OCI-LY1 (cell line): ENCODE measurements at regions not wholly inside any gene's neighbourhood (a gene's known extent, or its start where the extent isn't known, plus 50 kb on each side); places are given as distances from the start of the nearest gene placed in this dataset.

Experiments
- H2AFZ ChIP-seq: fragments of 200-600 bp; sonication (generic), shearing (Covaris generic); 2 replicates; pipeline ENCODE4 v1.6.0; 2014; ENCODE audit warnings: antibody characterized with exemption, mild to moderate bottlenecking, low read length
- H3F3A ChIP-seq: fragments of 200-600 bp; sonication (generic), shearing (Covaris generic); 2 replicates; pipeline ENCODE4 v1.6.0; 2014; ENCODE audit warnings: mild to moderate bottlenecking, antibody characterized with exemption, low read length, moderate library complexity; ENCODE audit not compliant: insufficient read depth
- H3K27ac ChIP-seq: fragments of 200-600 bp; sonication (generic); 2 replicates; pipeline ENCODE4 v1.5.1; 2014; ENCODE audit warnings: low read length, mixed run types, mild to moderate bottlenecking, low read depth; ENCODE audit not compliant: poor library complexity, severe bottlenecking
- H3K27me3 ChIP-seq: fragments of 200-600 bp; sonication (generic); 2 replicates; pipeline ENCODE4 v1.6.0; 2014; ENCODE audit warnings: antibody characterized with exemption, mild to moderate bottlenecking, low read length, moderate library complexity; ENCODE audit not compliant: insufficient read depth
- H3K36me3 ChIP-seq: fragments of 200-600 bp; sonication (generic); 2 replicates; pipeline ENCODE4 v1.6.1; 2014; ENCODE audit warnings: mild to moderate bottlenecking, antibody characterized with exemption, low read length, moderate library complexity, mixed read lengths; ENCODE audit not compliant: insufficient read depth
- H3K4me1 ChIP-seq: fragments of 200-600 bp; sonication (generic); 2 replicates; pipeline ENCODE4 v1.5.1; 2014; ENCODE audit warnings: mild to moderate bottlenecking, low read length, moderate library complexity; ENCODE audit not compliant: insufficient read depth, severe bottlenecking
- H3K4me2 ChIP-seq: fragments of 200-600 bp; sonication (generic), shearing (Covaris generic); 2 replicates; pipeline ENCODE4 v1.6.1; 2014; ENCODE audit warnings: low read length
- H3K4me3 ChIP-seq: fragments of 200-600 bp; sonication (generic); 2 replicates; pipeline ENCODE4 v1.5.1; 2014; ENCODE audit warnings: low read length, low read depth, mild to moderate bottlenecking, mixed read lengths; ENCODE audit not compliant: poor library complexity, severe bottlenecking
- H3K79me2 ChIP-seq: fragments of 200-600 bp; shearing (Covaris generic); 2 replicates; pipeline ENCODE4 v1.6.1; 2016; ENCODE audit warnings: mixed run types, low read length, mixed read lengths; ENCODE audit not compliant: insufficient read depth
- H3K9ac ChIP-seq: fragments of 200-600 bp; sonication (generic), shearing (Covaris generic); 2 replicates; pipeline ENCODE4 v1.6.1; 2014; ENCODE audit warnings: mild to moderate bottlenecking, low read length, mixed read lengths
- H3K9me2 ChIP-seq: fragments of 200-600 bp; sonication (generic), shearing (Covaris generic); 2 replicates; pipeline ENCODE4 v1.6.1; 2014; ENCODE audit warnings: low read depth, mild to moderate bottlenecking, low read length, mixed read lengths
- H3K9me3 ChIP-seq: fragments of 200-600 bp; shearing (Covaris generic); 2 replicates; pipeline ENCODE4 v1.6.1; 2014; ENCODE audit warnings: low read length, mixed read lengths
- H4K20me1 ChIP-seq: fragments of 200-600 bp; sonication (generic), shearing (Covaris generic); 2 replicates; pipeline ENCODE4 v1.6.0; 2016; ENCODE audit warnings: mild to moderate bottlenecking, low read length; ENCODE audit not compliant: insufficient read depth
- CTCF ChIP-seq: fragments of 200-600 bp; sonication (generic), shearing (Covaris generic); IDR thresholded peaks from 2 replicates; pipeline ENCODE4 v1.5.1; 2017; ENCODE audit warnings: mild to moderate bottlenecking, antibody characterized with exemption, low read length, moderate library complexity, mixed read lengths
- EZH2 ChIP-seq: fragments of 200-600 bp; sonication (generic), shearing (Covaris generic); IDR thresholded peaks from 2 replicates; pipeline ENCODE4 v1.8.0; 2017; ENCODE audit warnings: borderline replicate concordance, mixed run types, mild to moderate bottlenecking, antibody characterized with exemption, low read length, moderate library complexity, mixed read lengths

- TF ChIP-seq CTCF (no peak), EZH2 (no peak)
- Histone ChIP-seq H3K9me2 (no peaks in the 10 kb centered on the region), H3K79me2 (no peaks in the 10 kb centered on the region), H3K9ac (no peak overlapping the region), H3K27ac (no peak overlapping the region), H3K4me1 (peaks cover 11% of the 10 kb centered on the region), H3K4me2 (no peak overlapping the region), H3F3A (no peaks in the 10 kb centered on the region), H4K20me1 (no peaks in the 10 kb centered on the region), H3K9me3 (no peaks in the 10 kb centered on the region), H3K27me3 (no peaks in the 10 kb centered on the region), H2AFZ (no peak overlapping the region), H3K4me3 (no peak overlapping the region), H3K36me3 (no peaks in the 10 kb centered on the region)
Measured at GRCh38 chr18:59049721-59050660, 89.7 kb upstream of the SEC11C start.

DNA sequence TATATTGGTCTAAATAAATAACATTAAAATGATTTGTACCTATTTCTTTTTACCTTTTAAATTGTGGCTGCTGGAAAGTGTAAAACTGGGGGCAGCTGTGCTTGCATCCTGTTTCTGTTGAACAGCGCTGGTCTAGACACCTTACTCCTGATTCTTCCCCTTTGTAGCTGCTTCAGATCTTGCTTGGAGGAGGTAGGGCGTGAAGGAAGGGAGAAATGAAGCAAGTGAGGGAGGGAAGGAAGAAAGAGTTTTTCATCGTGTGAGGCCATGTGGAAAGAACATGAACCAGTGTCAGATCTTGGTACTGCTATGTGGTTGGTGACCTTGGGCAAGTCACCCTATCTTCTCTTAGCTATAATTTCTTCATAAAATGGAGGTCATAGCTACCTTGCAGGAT, 89.0 kb upstream of the SEC11C start:
- H3K79me2 ChIP-seq = no peaks in the 10 kb centered on the region
- no peaks in the 10 kb centered on the region for H3K9me2 ChIP-seq
- H3K9me3 ChIP-seq = no peaks in the 10 kb centered on the region
- TF ChIP-seq EZH2 (no peak), CTCF (no peak)
- peak overlapping the region; percentile 7; the same call in 1 of the 2 replicates for H3K4me2 ChIP-seq
- no peak overlapping the region for H2AFZ ChIP-seq
- peaks cover 14% of the 10 kb centered on the region for H3K4me1 ChIP-seq
- H3K9ac ChIP-seq = no peak overlapping the region
- no peak overlapping the region for H3K4me3 ChIP-seq
- no peaks in the 10 kb centered on the region for H3F3A ChIP-seq
- no peaks in the 10 kb centered on the region for H3K36me3 ChIP-seq
- no peaks in the 10 kb centered on the region for H3K27me3 ChIP-seq
- no peak overlapping the region for H3K27ac ChIP-seq
- no peaks in the 10 kb centered on the region for H4K20me1 ChIP-seq

DNA sequence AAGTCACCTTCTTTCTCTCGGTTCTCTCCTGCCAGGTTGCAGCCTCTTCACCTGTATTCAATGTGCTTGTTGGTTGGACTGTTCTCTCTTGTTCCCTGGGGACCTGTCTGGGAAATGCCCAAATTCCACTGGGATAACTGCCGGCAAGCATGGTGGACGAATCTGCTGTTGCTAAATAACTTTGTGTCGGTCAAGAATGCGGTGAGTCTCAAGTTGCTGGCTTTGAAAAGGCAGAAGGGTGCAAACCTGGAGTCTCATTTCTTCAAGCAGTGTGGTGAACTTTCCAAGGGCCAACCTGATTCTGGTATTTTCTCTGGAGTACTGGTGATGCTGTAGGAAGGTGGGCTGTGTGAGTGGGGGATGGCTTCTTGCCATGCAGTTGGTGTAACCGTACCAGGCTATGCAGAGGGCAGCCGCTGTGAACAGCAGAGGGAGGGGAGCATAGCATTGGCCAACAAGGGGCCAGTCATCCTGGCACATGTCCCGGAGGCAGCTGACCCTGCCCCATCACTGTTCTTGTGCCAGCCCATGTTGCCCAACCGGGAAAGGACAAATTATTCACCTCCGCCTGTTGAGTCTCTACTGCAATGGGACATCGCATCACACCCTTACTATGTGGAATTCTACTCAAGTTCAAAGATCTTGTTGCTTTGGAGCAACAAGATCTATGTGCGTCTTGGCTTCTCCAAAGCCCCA, 88.1 kb upstream of the SEC11C start:
- no peaks in the 10 kb centered on the region for H3K9me3 ChIP-seq
- H3K27ac ChIP-seq = no peak overlapping the region
- no peak overlapping the region for H3K4me2 ChIP-seq
- no peak overlapping the region for H3K9ac ChIP-seq
- H3K9me2 ChIP-seq = no peaks in the 10 kb centered on the region
- H4K20me1 ChIP-seq = no peaks in the 10 kb centered on the region
- H2AFZ ChIP-seq = no peak overlapping the region
- H3K79me2 ChIP-seq = no peaks in the 10 kb centered on the region
- no peaks in the 10 kb centered on the region for H3F3A ChIP-seq
- TF ChIP-seq CTCF = no peak
- TF ChIP-seq EZH2 = no peak
- H3K27me3 ChIP-seq = no peaks in the 10 kb centered on the region
- H3K4me3 ChIP-seq = no peak overlapping the region
- no peaks in the 10 kb centered on the region for H3K36me3 ChIP-seq
- peaks cover 24% of the 10 kb centered on the region for H3K4me1 ChIP-seq
